ENCODE measurements at regions not wholly inside any gene's neighbourhood (a gene's known extent, or its start where the extent isn't known, plus 50 kb on each side); places are given as distances from the start of the nearest gene placed in this dataset.

DNA sequence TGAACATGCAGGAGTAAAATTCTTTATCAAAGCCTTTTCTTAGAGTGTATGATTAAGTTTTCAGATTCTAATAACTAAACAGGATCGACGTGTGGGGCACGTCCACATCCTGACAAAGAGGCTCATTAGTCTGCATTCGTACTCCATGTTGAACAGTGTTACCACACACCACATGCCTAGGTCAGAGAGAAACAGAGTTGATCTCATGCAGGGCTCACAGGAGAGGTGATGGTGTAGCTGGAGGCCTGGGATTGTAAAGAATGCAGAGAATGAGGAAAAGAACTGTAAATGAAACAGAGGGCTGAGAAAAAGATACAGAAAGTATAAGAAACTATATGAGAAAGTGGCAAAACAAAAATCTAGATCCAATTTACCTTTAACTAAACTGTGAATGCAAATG lies 632.5 kb downstream of the BCL11A start:
- no peak for TF ChIP-seq EZH2 (IDR thresholded peaks at IDR 0.05; ENCODE audit: borderline replicate concordance, low read length)
- TF ChIP-seq, protein P1, sequence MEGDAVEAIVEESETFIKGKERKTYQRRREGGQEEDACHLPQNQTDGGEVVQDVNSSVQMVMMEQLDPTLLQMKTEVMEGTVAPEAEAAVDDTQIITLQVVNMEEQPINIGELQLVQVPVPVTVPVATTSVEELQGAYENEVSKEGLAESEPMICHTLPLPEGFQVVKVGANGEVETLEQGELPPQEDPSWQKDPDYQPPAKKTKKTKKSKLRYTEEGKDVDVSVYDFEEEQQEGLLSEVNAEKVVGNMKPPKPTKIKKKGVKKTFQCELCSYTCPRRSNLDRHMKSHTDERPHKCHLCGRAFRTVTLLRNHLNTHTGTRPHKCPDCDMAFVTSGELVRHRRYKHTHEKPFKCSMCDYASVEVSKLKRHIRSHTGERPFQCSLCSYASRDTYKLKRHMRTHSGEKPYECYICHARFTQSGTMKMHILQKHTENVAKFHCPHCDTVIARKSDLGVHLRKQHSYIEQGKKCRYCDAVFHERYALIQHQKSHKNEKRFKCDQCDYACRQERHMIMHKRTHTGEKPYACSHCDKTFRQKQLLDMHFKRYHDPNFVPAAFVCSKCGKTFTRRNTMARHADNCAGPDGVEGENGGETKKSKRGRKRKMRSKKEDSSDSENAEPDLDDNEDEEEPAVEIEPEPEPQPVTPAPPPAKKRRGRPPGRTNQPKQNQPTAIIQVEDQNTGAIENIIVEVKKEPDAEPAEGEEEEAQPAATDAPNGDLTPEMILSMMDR (IDR thresholded peaks at IDR 0.05; ENCODE audit: low read length) = no peak
- Histone ChIP-seq H3K27ac (ENCODE audit: low read depth, low read length, poor library complexity, severe bottlenecking) (no peak overlapping the region), H2AFZ (ENCODE audit: low read length) (no peak overlapping the region)

DNA sequence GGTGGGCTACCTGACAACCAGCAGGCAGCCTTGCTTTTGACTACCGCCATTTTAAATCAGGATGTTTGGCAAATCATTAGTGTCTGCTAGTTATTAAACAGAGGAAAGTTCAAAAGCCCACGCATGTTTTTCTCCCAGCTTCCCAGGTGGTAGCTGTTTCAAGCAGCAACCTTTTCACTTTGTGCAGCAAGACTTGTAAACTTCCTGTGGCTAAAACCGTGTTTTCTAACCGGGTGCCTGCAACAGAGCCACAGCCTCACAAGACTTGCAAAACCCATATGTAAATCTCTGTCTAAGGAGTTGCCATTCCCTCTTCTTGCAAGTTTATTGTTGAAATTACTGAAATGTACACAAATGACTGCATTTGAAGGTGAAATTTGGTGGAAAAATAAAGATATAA lies 633.1 kb downstream of the BCL11A start:
- H3K4me1 ChIP-seq (ENCODE audit: insufficient read depth, low read length, severe bottlenecking) = no peaks in the 10 kb centered on the region
- no peak overlapping the region for H3K4me2 ChIP-seq (ENCODE audit: low read length)
- H3K79me2 ChIP-seq (ENCODE audit: insufficient read depth, low read length) = no peaks in the 10 kb centered on the region
- TF ChIP-seq EZH2 (IDR thresholded peaks at IDR 0.05; ENCODE audit: borderline replicate concordance, low read length) = no peak
- TF ChIP-seq, protein P1 (IDR thresholded peaks at IDR 0.05; ENCODE audit: low read length) = no peak
- H3K9me3 ChIP-seq (ENCODE audit: low read length) = no peaks in the 10 kb centered on the region
- H2AFZ ChIP-seq (ENCODE audit: low read length) = no peak overlapping the region
- no peaks in the 10 kb centered on the region for H3F3A ChIP-seq (ENCODE audit: insufficient read depth, low read length)
- H3K4me3 ChIP-seq (ENCODE audit: low read depth, low read length, poor library complexity, severe bottlenecking) = no peak overlapping the region
- H3K36me3 ChIP-seq (ENCODE audit: insufficient read depth, low read length) = no peaks in the 10 kb centered on the region
- H3K27ac ChIP-seq (ENCODE audit: low read depth, low read length, poor library complexity, severe bottlenecking) = no peak overlapping the region
- no peaks in the 10 kb centered on the region for H3K9me2 ChIP-seq (ENCODE audit: low read depth, low read length)
- no peak overlapping the region for H3K9ac ChIP-seq (ENCODE audit: low read length)
- H4K20me1 ChIP-seq (ENCODE audit: insufficient read depth, low read length) = no peaks in the 10 kb centered on the region
- no peaks in the 10 kb centered on the region for H3K27me3 ChIP-seq (ENCODE audit: insufficient read depth, low read length)

More for the DNA sequence above, 632.5 kb downstream of the BCL11A start:
- no peak overlapping the region for H3K4me2 ChIP-seq (ENCODE audit: low read length)
- H3F3A ChIP-seq (ENCODE audit: insufficient read depth, low read length) = no peaks in the 10 kb centered on the region
- no peak overlapping the region for H3K4me3 ChIP-seq (ENCODE audit: low read depth, low read length, poor library complexity, severe bottlenecking)
- no peak overlapping the region for H3K9ac ChIP-seq (ENCODE audit: low read length)
- no peaks in the 10 kb centered on the region for H3K79me2 ChIP-seq (ENCODE audit: insufficient read depth, low read length)
- no peaks in the 10 kb centered on the region for H3K27me3 ChIP-seq (ENCODE audit: insufficient read depth, low read length)
- H4K20me1 ChIP-seq (ENCODE audit: insufficient read depth, low read length) = no peaks in the 10 kb centered on the region
- no peaks in the 10 kb centered on the region for H3K9me3 ChIP-seq (ENCODE audit: low read length)
- no peaks in the 10 kb centered on the region for H3K9me2 ChIP-seq (ENCODE audit: low read depth, low read length)
- no peaks in the 10 kb centered on the region for H3K36me3 ChIP-seq (ENCODE audit: insufficient read depth, low read length)
- no peaks in the 10 kb centered on the region for H3K4me1 ChIP-seq (ENCODE audit: insufficient read depth, low read length, severe bottlenecking)

DNA sequence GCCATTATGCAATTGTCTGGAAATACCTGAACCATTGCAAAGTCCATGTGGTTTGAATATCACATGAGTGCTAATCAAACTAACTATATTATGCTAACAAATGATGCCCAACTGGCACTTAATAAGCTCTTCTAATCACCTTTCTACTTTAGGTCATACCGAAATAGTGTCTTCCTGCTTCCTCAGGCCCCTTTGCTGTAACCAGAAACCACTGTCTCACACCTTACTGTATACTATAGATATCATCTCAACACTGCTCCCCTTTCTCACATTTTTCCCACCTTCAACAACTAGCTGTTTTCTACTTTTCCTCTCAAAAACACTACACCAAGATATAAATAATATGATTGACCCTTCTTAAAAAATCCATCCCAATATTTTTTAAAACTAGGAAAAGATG lies 633.9 kb downstream of the BCL11A start:
- Histone ChIP-seq H3F3A (ENCODE audit: insufficient read depth, low read length) (no peaks in the 10 kb centered on the region), H3K4me1 (ENCODE audit: insufficient read depth, low read length, severe bottlenecking) (no peaks in the 10 kb centered on the region), H3K9me2 (ENCODE audit: low read depth, low read length) (no peaks in the 10 kb centered on the region), H3K4me2 (ENCODE audit: low read length) (no peak overlapping the region), H4K20me1 (ENCODE audit: insufficient read depth, low read length) (no peaks in the 10 kb centered on the region), H3K4me3 (ENCODE audit: low read depth, low read length, poor library complexity, severe bottlenecking) (no peak overlapping the region), H3K27ac (ENCODE audit: low read depth, low read length, poor library complexity, severe bottlenecking) (no peak overlapping the region), H3K36me3 (ENCODE audit: insufficient read depth, low read length) (no peaks in the 10 kb centered on the region), H2AFZ (ENCODE audit: low read length) (no peak overlapping the region), H3K27me3 (ENCODE audit: insufficient read depth, low read length) (no peaks in the 10 kb centered on the region), H3K79me2 (ENCODE audit: insufficient read depth, low read length) (no peaks in the 10 kb centered on the region), H3K9ac (ENCODE audit: low read length) (no peak overlapping the region), H3K9me3 (ENCODE audit: low read length) (no peaks in the 10 kb centered on the region)
- TF ChIP-seq EZH2 (IDR thresholded peaks at IDR 0.05; ENCODE audit: borderline replicate concordance, low read length) = no peak
- TF ChIP-seq, protein P1 (IDR thresholded peaks at IDR 0.05; ENCODE audit: low read length) = no peak

All from OCI-LY1 (cell line).